NCI-H526 (cell line): ENCODE measurements at regions not wholly inside any gene's neighbourhood (a gene's known extent, or its start where the extent isn't known, plus 50 kb on each side); places are given as distances from the start of the nearest gene placed in this dataset.

Source experiments
- DNase-seq, 2 experiments: peaks; one replicate each; lab custom pipeline; 2025; lab: John Stamatoyannopoulos, UW

- DNase-seq = no peak
Measured at GRCh38 chr3:157807280-157807679, 298.9 kb downstream of the SHOX2 start.

- no peak for DNase-seq
Measured at GRCh38 chr3:157805538-157805937, 300.7 kb downstream of the SHOX2 start.

GRCh38 chr3:157794771-157795170 is 291.6 kb upstream of the VEPH1 start:
- DNase-seq = no peak

- no peak for DNase-seq
Measured at GRCh38 chr3:157793745-157794144, 290.5 kb upstream of the VEPH1 start.

GRCh38 chr3:157789162-157789561 is 285.9 kb upstream of the VEPH1 start:
- DNase-seq = no peak

- DNase-seq = peak in 1 of 2 experiments; percentile 31
Measured at GRCh38 chr3:157786618-157787017, 283.4 kb upstream of the VEPH1 start.

- no peak for DNase-seq
Measured at GRCh38 chr3:157786211-157786610, 283.0 kb upstream of the VEPH1 start.

- peak; percentile 47 to 71 for DNase-seq
Measured at GRCh38 chr3:157785102-157785826, 282.0 kb upstream of the VEPH1 start.

- DNase-seq = no peak
Measured at GRCh38 chr3:157782236-157782635, 279.0 kb upstream of the VEPH1 start.

GRCh38 chr3:157776861-157777260 is 273.6 kb upstream of the VEPH1 start:
- no peak for DNase-seq

GRCh38 chr3:157775446-157775845 is 272.2 kb upstream of the VEPH1 start:
- no peak for DNase-seq

- no peak for DNase-seq
Measured at GRCh38 chr3:157769378-157769777, 266.2 kb upstream of the VEPH1 start.

- DNase-seq = no peak
Measured at GRCh38 chr3:157767607-157768006, 264.4 kb upstream of the VEPH1 start.

GRCh38 chr3:157763644-157764043 is 260.4 kb upstream of the VEPH1 start:
- no peak for DNase-seq

GRCh38 chr3:157759311-157759710 is 256.1 kb upstream of the VEPH1 start:
- no peak for DNase-seq

GRCh38 chr3:157755233-157755632 is 252.0 kb upstream of the VEPH1 start:
- no peak for DNase-seq

- no peak for DNase-seq
Measured at GRCh38 chr3:157754451-157754850, 251.2 kb upstream of the VEPH1 start.

GRCh38 chr3:157753787-157754136 is 250.5 kb upstream of the VEPH1 start:
- DNase-seq = no peak

GRCh38 chr3:157752956-157753786 is 250.0 kb upstream of the VEPH1 start:
- no peak for DNase-seq

GRCh38 chr3:157752554-157752953 is 249.3 kb upstream of the VEPH1 start:
- peak; percentile 21 to 27 for DNase-seq

GRCh38 chr3:157751386-157751785 is 248.2 kb upstream of the VEPH1 start:
- no peak for DNase-seq

GRCh38 chr3:157746391-157746790 is 243.2 kb upstream of the VEPH1 start:
- DNase-seq = no peak

GRCh38 chr3:157741607-157742006 is 238.4 kb upstream of the VEPH1 start:
- no peak for DNase-seq
